Myocyte (in vitro differentiated cells): ENCODE measurements at regions not wholly inside any gene's neighbourhood (a gene's known extent, or its start where the extent isn't known, plus 50 kb on each side); places are given as distances from the start of the nearest gene placed in this dataset.

Source experiments
- DNase-seq: peaks from one replicate; pipeline ENCODE4 v3.0.0-alpha.2; 2012; ENCODE audit warnings: low read depth

DNA sequence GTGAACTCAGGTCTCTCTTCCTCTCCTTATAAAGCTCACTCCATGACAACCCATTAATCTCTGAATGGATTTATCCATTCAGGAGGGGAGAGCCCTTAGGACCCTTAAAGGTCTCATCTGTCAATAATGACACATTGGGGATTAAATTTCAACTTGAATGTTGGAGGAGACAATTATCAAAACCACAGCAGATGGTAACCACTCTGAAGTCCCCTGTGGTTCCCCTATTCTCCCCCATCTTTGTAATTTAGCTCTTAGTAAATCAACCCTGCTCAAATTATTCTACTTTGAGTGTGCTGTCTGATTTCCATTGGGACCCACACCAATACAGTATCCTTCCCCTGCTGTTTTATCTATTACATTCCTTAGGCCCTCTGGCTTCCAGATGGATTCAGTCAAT lies 72.0 kb upstream of the RAI14 start:
- DNase-seq, result no peak

DNA sequence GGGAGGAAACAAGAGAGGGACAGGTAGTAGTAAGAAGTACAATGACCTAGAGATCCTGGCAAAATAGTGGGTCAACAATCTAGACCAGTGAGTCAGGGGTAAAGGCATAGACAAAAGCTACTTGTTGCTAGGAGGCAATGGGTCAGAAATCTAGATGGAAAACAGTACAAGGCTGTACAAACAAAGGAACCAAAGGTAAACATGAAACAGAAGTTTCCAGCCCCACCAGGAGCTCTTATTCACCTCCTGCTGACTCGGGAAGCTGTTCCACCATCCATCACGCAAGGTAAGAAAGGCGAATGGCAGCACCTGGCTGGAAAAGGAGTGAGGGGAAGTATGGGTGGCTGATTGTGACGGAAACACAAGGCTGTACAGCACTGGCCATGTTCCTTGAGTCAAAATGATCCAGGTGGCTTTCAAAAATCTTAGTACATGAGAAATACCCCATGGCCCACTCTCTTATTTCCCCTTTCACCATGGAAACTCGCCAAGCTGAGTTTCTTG lies 70.5 kb upstream of the RAI14 start:
- no peak for DNase-seq

DNA sequence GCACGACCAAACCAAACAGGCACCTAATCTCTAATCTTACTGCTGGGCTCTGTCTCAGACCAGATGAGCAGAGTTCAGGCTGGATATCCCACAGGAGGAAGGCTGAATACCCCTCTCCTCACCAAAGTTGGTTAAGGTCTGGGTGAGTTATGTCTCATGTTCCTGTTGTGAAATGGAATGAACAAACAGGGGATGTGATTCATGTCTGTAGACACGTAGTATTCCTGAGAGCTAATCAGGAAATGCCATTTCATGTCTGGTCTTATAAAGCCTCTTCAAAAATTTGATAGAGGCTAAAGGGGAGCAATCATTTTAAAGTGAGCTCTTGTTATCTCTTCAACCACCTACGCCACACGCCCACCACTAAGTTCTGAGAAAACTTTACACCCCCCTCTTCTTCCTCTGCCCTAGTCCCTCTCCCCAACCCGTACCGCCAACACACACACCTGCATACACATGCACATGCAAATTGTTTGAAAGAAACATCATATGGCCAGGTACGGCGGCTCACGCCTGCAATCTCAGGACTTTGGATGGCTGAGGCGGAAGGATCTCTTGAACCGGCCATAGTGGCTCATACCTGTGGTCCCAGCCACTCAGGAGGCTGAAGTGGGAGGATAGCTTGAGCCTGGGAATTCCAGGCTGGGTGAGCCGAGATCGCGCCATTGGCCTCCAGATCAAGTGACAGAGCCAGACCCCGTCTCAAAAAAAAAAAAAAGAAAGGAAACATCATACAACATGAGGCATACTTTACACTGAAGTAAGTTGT lies 69.8 kb upstream of the RAI14 start:
- DNase-seq, result peak; percentile 23

DNA sequence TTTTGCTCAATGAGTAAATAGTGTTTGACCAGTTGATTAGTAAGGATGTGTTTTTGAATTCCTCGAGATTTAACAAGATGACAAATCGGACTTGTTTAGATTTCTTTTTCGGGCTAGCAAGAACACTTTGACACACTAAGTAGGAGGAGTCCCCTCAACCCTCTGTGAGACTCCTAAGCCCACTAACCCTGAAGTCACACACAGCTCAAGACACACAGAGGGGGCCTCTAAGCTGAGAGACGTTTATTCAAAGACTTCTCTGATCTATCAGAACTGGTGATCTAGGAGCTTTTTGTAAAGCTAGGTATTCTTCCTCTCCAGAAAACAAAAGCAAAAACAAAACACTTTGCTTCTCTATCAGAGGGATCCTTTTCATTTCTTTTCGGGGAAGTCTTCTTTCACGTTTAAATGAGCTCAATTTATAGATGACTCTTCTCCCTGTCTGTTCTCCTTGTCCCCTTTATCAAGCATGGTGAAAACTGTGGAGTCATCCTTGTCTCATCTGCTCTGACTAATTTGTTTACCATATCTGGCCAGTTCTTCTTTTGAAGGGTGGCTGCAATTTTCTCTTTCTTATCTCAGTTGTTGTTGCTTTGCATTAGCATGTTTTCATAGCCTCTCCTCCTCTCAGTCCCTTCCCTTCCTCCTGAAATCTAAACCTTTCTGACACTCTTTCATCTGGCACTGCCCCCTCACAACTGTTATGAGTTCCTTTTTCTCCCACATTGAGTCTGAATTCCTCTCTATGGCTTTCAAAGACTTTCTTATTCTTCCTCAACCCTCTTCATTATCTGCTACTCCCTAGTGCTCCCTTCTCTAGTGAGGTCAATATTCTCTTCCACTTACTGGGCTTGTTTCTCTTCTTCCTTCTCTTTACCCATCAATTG lies 68.5 kb upstream of the RAI14 start:
- DNase-seq, result peak; percentile 34

DNA sequence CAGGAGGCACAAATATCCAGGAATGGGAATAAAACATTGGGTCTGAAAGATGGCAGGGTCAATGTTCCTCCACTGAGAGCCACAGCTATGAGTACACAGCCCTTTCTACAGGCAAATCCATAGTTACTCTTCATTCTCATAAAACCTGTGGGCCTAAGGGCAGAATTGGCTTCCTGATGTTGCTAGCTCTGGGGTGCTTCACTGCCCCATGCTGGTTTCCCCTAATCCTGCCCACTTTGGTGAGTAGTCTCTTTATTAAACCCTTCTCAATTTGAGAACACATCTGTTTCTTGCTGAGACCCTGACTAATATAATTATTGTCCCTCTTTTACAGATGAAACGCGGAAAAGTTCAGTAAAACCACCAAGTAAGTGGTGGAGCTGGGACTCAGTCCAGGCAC lies 66.3 kb upstream of the RAI14 start:
- DNase-seq, result no peak

DNA sequence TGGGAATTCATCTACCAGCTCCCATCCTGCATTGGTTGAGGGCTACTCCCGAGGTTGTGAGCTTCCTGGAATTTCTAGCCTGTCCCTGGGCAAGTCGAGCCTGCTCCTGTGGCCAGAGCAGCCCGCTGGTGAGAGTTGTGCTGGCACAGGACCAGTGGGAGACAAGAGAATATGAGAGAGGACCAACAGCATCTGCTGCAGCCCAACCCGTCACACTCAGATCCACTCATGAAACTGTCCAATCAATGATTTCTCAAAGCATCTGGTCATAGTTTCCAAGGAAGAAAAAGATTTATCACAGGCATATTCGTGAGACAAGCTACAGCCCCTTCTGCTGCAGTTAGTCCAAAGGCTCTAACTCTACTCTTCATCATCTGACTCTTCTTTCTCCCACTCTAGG lies 64.4 kb upstream of the RAI14 start:
- DNase-seq, result peak; percentile 31

DNA sequence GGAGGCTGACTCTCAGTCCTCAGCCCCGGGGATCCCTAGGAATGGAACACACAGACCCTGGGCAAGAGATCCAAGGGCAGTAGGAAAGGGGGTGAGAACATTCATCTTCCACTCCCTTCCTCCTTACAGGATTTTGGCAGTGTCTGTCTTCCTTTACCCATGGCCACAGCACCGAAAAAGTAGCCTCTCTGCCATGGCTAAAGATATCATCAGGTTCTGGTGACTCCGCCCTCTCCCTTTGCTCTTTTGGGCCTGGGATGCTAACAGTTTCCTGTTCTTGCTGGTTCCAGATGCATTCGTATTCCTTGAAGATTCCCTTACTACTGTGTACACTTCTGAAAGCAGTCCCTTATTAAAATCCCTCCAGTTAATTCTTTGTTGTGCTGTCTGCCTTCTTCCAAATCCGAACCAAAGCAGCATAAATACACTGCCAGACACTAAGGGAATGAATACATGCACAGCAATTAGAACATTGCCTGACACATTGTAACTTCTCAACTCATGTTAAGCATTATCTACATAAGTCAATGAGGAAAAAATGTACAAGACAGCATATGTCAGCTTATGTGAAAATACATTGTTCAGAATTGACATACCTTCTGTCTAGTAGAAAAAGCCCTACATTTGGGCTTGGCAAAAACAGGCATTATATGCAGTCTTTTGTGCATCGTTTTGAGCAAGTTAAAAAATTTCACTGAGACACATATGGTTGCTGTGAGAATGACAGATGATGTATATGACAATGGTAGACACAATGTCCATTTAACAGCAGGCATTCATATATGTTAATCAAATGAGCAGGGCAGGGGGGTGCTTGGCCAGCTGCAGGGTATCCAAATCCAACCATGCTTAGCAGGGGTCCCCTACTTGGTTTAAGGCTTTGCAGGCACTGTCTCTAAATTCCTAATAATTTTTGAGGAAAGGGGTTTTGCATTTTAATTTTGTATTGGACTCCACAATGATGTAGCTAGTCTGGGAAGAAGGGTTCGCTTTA lies 58.8 kb upstream of the RAI14 start:
- no peak for DNase-seq

DNA sequence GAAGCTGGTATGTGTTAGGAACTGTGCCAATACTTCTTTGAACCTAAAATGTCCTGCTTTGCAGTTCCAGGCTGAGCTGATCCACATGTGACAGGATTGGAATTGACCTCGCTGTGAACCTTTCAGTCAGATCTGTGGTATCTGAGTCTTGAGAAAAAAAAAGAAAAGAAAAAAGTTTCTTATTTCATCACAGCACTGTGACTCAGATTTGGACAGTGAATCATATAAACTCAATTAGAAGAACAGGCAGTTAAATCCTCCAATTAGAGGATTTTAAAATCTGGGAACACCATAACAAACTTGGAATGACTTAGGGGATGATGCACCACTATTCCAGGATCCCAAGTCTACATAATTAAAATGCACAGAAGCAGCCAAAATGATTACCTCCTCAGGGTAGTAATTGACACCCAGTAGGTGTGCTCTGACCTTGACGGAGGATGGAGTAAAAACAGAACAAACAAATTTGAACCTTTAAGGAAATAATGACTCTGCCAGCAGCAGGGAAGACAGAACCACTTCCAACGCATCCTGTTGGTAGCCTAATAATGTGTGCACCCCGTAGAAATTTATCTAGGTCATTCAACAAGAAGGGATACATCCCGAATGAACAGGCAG lies 57.8 kb upstream of the RAI14 start:
- DNase-seq, result peak; percentile 69

DNA sequence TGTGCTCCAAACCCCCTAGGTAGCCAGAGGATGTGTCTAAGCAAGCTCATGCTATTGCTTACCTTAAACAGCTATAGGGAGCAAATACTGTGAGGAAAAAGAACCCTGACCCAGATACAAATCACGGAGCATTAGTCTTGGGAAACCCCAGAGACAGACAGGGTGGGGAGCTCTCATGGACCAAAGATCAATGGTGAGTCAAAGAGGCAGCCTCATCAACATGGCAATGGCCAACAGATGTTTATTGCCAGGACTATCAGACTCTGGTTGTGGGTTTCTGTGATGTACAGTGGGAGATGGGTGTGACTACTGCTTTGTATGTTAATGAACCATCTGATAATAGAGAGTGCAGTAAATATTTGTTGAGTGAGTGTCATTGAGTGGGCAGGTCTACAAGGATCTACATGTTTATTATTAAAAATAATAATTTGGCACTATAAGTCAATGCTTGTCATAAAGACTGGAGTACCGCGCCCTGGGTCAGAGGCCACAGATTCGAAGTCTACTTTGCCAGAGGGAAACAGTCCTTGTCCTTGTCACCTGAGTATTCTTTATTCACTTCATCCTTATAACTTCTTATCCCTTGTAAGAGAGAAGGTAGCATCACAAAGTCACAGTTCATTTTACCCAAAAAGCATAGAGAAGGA lies 56.5 kb upstream of the RAI14 start:
- DNase-seq, result no peak

DNA sequence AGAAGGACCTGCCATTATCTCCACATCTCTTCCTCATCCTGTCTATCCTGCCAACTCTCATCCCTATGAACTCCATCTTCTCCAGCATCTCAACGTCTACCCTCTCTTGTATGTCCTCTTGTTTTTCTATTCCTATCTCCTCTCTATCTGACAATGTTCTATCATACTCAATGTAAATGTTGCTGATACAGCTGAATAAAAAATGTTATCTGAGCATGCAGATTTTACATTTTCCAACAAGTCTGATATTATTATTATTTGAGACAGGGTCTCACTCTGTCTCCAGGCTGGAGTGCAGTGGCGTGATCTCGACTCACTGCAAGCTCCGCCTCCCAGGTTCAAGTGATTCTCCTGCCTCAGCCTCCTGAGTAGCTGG lies 56.0 kb upstream of the RAI14 start:
- no peak for DNase-seq

DNA sequence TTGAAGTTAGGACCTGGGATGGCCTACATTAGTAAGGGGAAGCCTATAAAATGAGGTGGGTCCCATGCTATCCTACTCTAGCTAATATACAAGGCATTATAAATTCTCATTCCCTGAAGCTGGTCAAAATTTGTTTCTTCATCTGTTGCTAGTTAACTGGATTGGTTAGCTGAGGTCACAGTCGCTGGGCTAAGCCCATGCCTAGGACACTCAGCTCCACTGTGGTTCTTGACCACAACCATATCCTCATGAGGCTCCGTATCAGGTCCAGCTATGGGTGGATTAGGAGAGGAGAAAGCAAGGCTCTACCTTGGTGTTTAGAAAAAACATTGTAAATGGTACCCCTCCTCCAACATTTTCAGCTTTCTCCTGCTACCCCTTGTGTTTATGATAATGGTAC lies 52.8 kb upstream of the RAI14 start:
- DNase-seq, result peak; percentile 56

DNA sequence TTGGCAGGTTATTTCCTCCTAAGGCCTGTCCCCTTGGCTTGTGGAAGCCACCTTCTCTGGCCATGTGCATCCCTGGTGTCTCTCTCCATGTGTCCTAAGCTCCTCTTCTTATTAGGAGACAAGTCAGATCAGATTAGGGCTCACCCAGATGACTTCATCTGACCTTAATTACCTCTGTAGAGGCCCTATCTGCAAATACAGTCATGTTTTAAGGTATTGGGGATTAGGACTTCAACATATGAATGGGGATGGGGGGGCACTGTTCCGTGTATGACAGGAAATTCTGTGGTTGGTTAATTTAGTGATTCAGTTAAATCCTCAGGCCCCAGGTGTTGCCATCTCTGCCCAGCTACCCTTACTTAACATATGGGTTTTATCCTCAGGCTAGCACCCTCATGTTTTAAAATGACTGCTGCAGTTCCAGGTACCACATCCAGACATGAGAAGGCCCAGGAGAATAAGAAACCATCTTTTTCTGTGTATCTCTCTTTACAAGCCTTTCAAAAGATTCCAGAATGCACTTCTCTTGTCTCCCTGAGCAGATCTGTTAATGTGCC lies 51.9 kb upstream of the RAI14 start:
- no peak for DNase-seq

DNA sequence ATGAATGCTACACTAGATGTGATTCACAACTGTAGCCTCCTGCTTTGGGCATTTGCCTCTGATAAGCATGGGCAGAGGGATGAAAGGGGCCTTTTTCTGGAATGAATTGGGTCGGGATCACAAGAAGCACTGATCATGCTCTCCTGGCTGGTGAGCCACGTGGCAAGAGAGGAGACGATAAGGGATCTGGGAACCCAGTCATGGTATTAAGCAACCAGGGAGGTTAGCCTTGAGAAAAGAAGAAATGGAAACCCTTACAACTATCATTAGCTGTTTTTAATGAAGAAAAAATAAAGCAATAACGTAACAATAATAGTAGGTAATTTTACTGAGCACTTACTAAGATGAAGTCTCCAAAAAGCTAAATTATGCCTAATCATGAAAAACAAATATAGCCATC lies 50.0 kb upstream of the RAI14 start:
- no peak for DNase-seq
